GM12878 (cell line): ENCODE measurements at regions not wholly inside any gene's neighbourhood (a gene's known extent, or its start where the extent isn't known, plus 50 kb on each side); places are given as distances from the start of the nearest gene placed in this dataset.

Experiments used
- ATAC-seq: fragments of 200-7000 bp; cut with Tn5 transposase; 3 replicates; pipeline ENCODE4 v1.9.1; 2020; ENCODE audit warnings: mild to moderate bottlenecking, moderate library complexity
- BruUV-seq: library from RNA; stranded (reverse); fragments of 400-500 nt; replicated peaks from 2 replicates; lab custom pipeline; 2021; lab: Mats Ljungman, UMichigan
- CTCF ChIA-PET: fragments of 300-600 bp; sonication (Branson Sonifier 250); formaldehyde crosslinking; extraction: SDS; loops from one replicate; lab custom pipeline; 2021; ENCODE audit warnings: inconsistent platforms; lab: Yijun Ruan, JAX
- POLR2A ChIA-PET: fragments of 350-600 bp; formaldehyde crosslinking; extraction: SDS; loops from one replicate; lab custom pipeline; 2021; ENCODE audit warnings: inconsistent platforms; lab: Charles Lee
- RAD21 ChIA-PET: fragments of 300-600 bp; sonication (Branson Sonifier 250); formaldehyde crosslinking; loops from one replicate; lab custom pipeline; 2023; ENCODE audit warnings: antibody characterized with exemption; ENCODE audit not compliant: unreplicated experiment; lab: Charles Lee
- SMC1A ChIA-PET: fragments of 300-600 bp; sonication (Branson Sonifier 250); formaldehyde crosslinking; loops from one replicate; lab custom pipeline; 2023; ENCODE audit not compliant: unreplicated experiment, uncharacterized antibody; lab: Charles Lee
- DNase-seq: peaks from one replicate; pipeline ENCODE4 v3.0.0-alpha.2; 2011; ENCODE audit warnings: low read depth, low spot score
- FAIRE-seq: peaks from 3 replicates; lab custom pipeline; 2011; peaks lifted over from hg19 to GRCh38; lab: Jason Lieb, UNC
- H2AFZ ChIP-seq: 2 replicates; pipeline ENCODE4 v1.6.0; 2011; ENCODE audit warnings: low read depth, low read length, control low read depth; ENCODE audit not compliant: control insufficient read depth
- H3K27ac ChIP-seq: 2 replicates; pipeline ENCODE4 v1.5.1; 2011; ENCODE audit warnings: control low read depth; ENCODE audit not compliant: control insufficient read depth, insufficient read depth
- H3K27me3 ChIP-seq, 2 experiments: replicated peaks in 1 of 2; 2 replicates each; pipeline versions ENCODE4 v1.6.0 to v1.6.1; 2011; ENCODE audit warnings: low read length in 1 of 2; ENCODE audit not compliant: control insufficient read depth in 2 of 2, insufficient read depth in 2 of 2
- H3K36me3 ChIP-seq, 2 experiments: 2 replicates each; pipeline ENCODE4 v1.5.1; 2011; ENCODE audit warnings: low read length in 1 of 2; ENCODE audit not compliant: control insufficient read depth in 2 of 2, insufficient read depth in 2 of 2
- H3K4me1 ChIP-seq: 2 replicates; pipeline ENCODE4 v1.6.1; 2011; ENCODE audit warnings: mild to moderate bottlenecking, low read length, moderate library complexity, mixed read lengths; ENCODE audit not compliant: control insufficient read depth, insufficient read depth
- H3K4me2 ChIP-seq: 2 replicates; pipeline ENCODE4 v1.6.0; 2011; ENCODE audit warnings: control low read depth; ENCODE audit not compliant: control insufficient read depth, insufficient read depth
- H3K4me3 ChIP-seq: fragments of 200-600 bp; sonication (generic); 2 replicates; pipeline ENCODE4 v1.5.1; 2016
- H3K79me2 ChIP-seq: 2 replicates; pipeline ENCODE4 v1.6.0; 2011; ENCODE audit warnings: low read length; ENCODE audit not compliant: control insufficient read depth, insufficient read depth
- H3K9ac ChIP-seq: 2 replicates; pipeline ENCODE4 v1.8.0; 2011; ENCODE audit warnings: low read length, control low read depth, mixed read lengths; ENCODE audit not compliant: control insufficient read depth, insufficient read depth
- H3K9me3 ChIP-seq: replicated peaks from 3 replicates; pipeline ENCODE4 v1.5.1; 2011; ENCODE audit warnings: mild to moderate bottlenecking, low read length; ENCODE audit not compliant: control insufficient read depth, insufficient read depth
- H4K20me1 ChIP-seq: 2 replicates; pipeline ENCODE4 v1.6.0; 2011; ENCODE audit not compliant: control insufficient read depth, insufficient read depth
- PML ChIP-seq: IDR thresholded peaks from 2 replicates; pipeline ENCODE4 v1.6.1; 2012; ENCODE audit warnings: low read length, inconsistent platforms
- SMAD1 ChIP-seq: fragments of 450-650 bp; IDR thresholded peaks from 2 replicates; pipeline ENCODE4 v1.6.1; 2018; ENCODE audit warnings: mild to moderate bottlenecking, low read depth; ENCODE audit not compliant: partially characterized antibody
- STAT3 ChIP-seq: IDR thresholded peaks from 2 replicates; pipeline ENCODE4 v1.6.1; 2011; ENCODE audit warnings: low read depth, low read length, improper control_type of control experiment
- TCF3 ChIP-seq: IDR thresholded peaks from 2 replicates; pipeline ENCODE4 v1.6.1; 2012; ENCODE audit warnings: low read depth, mild to moderate bottlenecking, low read length, borderline replicate concordance; ENCODE audit not compliant: insufficient read depth
- ZNF384 ChIP-seq: IDR thresholded peaks from 2 replicates; pipeline ENCODE4 v1.6.1; 2012; ENCODE audit warnings: low read depth, mild to moderate bottlenecking, low read length, improper control_type of control experiment, borderline replicate concordance
- WGBS: methylation state at CpG from one replicate; pipeline ENCODE4 v1.1.6; 2016; ENCODE audit warnings: low lambda C conversion rate; ENCODE audit not compliant: insufficient replicate concordance, insufficient coverage; ENCODE audit errors: missing lambda C conversion rate; 5-methylcytosine and 5-hydroxymethylcytosine counted together
- in situ Hi-C: fragments of 300-500 bp; cut with MboI; formaldehyde crosslinking; loops from 9 replicates; pipeline ENCODE4 v1.14.3; 2018; ENCODE audit warnings: mixed read lengths
- intact Hi-C: fragments of 100-400 bp; cut with micrococcal nuclease; formaldehyde crosslinking; loops from one replicate; pipeline ENCODE4 v1.14.2; 2022; ENCODE audit not compliant: unreplicated experiment
- TF ChIP-seq, protein P1 (sequence below): IDR thresholded peaks from 2 replicates; pipeline ENCODE4 v1.6.1; 2012; ENCODE audit warnings: low read length, inconsistent platforms
- TF ChIP-seq, protein P2 (sequence below): IDR thresholded peaks from 2 replicates; pipeline ENCODE4 v1.6.1; 2011; ENCODE audit warnings: low read depth, mild to moderate bottlenecking, low read length, moderate library complexity, borderline replicate concordance; ENCODE audit errors: extremely low read depth

DNA sequence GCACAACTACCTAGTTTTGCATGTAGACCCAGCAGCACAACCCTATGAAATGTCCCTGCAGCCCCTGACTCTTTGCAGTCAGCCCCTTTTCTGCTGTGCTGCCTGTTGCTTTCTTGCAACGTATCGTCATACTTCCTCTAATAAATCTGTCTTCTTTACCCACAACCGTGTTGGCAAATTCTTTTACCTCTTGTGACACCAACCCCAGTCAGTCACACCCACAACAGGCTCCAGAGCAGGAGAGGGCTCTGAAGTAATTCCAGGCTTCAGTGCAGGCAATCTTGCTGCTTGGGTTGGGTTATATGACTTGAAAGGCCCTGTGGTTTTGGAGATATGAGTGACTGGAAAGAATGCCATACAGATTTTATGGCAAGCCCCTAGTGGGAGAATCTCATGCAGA, 79.1 kb upstream of the KCNH7 start:
- CTCF ChIA-PET, result no interaction called here
- BruUV-seq, result no TSS peak
- FAIRE-seq (no peak), DNase-seq (no peak), ATAC-seq (no peak)
- RAD21 ChIA-PET, result no interaction called here
- H2AFZ ChIP-seq, result no peak overlapping the region
- H3K79me2 ChIP-seq, result no peaks in the 10 kb centered on the region
- no peaks in the 10 kb centered on the region for H3K9me3 ChIP-seq
- no peaks in the 10 kb centered on the region for H4K20me1 ChIP-seq
- no peak overlapping the region for H3K4me2 ChIP-seq
- H3K36me3 ChIP-seq, result no peaks in the 10 kb centered on the region
- intact Hi-C loops (no loop called here), in situ Hi-C loops (no loop called here)
- H3K27ac ChIP-seq, result no peak overlapping the region
- H3K27me3 ChIP-seq, result no peaks in the 10 kb centered on the region
- H3K4me3 ChIP-seq, result no peak overlapping the region
- POLR2A ChIA-PET, result no interaction called here
- WGBS, result 0% methylated on average over 3 of the region's 3 CpGs
- SMC1A ChIA-PET, result no interaction called here
- TF ChIP-seq, protein P1, sequence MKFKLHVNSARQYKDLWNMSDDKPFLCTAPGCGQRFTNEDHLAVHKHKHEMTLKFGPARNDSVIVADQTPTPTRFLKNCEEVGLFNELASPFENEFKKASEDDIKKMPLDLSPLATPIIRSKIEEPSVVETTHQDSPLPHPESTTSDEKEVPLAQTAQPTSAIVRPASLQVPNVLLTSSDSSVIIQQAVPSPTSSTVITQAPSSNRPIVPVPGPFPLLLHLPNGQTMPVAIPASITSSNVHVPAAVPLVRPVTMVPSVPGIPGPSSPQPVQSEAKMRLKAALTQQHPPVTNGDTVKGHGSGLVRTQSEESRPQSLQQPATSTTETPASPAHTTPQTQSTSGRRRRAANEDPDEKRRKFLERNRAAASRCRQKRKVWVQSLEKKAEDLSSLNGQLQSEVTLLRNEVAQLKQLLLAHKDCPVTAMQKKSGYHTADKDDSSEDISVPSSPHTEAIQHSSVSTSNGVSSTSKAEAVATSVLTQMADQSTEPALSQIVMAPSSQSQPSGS, result no peak
- TF ChIP-seq SMAD1 (no peak), ZNF384 (no peak), STAT3 (no peak), PML (no peak), TCF3 (no peak)
- TF ChIP-seq, protein P2, sequence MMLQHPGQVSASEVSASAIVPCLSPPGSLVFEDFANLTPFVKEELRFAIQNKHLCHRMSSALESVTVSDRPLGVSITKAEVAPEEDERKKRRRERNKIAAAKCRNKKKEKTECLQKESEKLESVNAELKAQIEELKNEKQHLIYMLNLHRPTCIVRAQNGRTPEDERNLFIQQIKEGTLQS, result no peak
- H3K9ac ChIP-seq, result no peak overlapping the region
- H3K4me1 ChIP-seq, result no peaks in the 10 kb centered on the region
